ENCODE measurements at regions not wholly inside any gene's neighbourhood (a gene's known extent, or its start where the extent isn't known, plus 50 kb on each side); places are given as distances from the start of the nearest gene placed in this dataset.

GRCh38 chr6:129929433-129929832 is 68.3 kb upstream of the TMEM244 start:
- H3K27me3 Mint-ChIP-seq: no peaks in the 10 kb centered on the region
- Histone ChIP-seq H3K36me3 (ENCODE audit: control insufficient read depth, insufficient read depth, low read length) (no peaks in the 10 kb centered on the region), H3K9me3 (ENCODE audit: control insufficient read depth in 2 of 2, low read length in 2 of 2) (no peaks in the 10 kb centered on the region), H3K4me3 (ENCODE audit: low read depth, low read length) (no peak overlapping the region), H3K27me3 (ENCODE audit: control insufficient read depth, insufficient read depth, low read length) (no peaks in the 10 kb centered on the region), H3K27ac (ENCODE audit: insufficient read depth, low read length, poor library complexity, severe bottlenecking) (no peak overlapping the region), H3K4me1 (ENCODE audit: control insufficient read depth, insufficient read depth, low read length, poor library complexity, severe bottlenecking) (no peaks in the 10 kb centered on the region)
- H3K9me3 Mint-ChIP-seq: no peaks in the 10 kb centered on the region
- DNase-seq (no peak), ATAC-seq (ENCODE audit: low read depth in 2 of 2) (no peak)
- no peak overlapping the region for H3K27ac Mint-ChIP-seq
- H3K36me3 Mint-ChIP-seq: no peaks in the 10 kb centered on the region
- H3K4me3 Mint-ChIP-seq: no peak overlapping the region
- H3K4me1 Mint-ChIP-seq: no peaks in the 10 kb centered on the region

GRCh38 chr6:129923530-129924250 is 62.6 kb upstream of the TMEM244 start:
- ATAC-seq (ENCODE audit: low read depth in 2 of 2) (no peak), DNase-seq (no peak)
- no peaks in the 10 kb centered on the region for H3K4me1 Mint-ChIP-seq
- Histone ChIP-seq H3K9me3 (ENCODE audit: control insufficient read depth in 2 of 2, low read length in 2 of 2) (no peaks in the 10 kb centered on the region), H3K27me3 (ENCODE audit: control insufficient read depth, insufficient read depth, low read length) (no peaks in the 10 kb centered on the region), H3K4me1 (ENCODE audit: control insufficient read depth, insufficient read depth, low read length, poor library complexity, severe bottlenecking) (no peaks in the 10 kb centered on the region), H3K4me3 (ENCODE audit: low read depth, low read length) (no peak overlapping the region), H3K36me3 (ENCODE audit: control insufficient read depth, insufficient read depth, low read length) (no peaks in the 10 kb centered on the region), H3K27ac (ENCODE audit: insufficient read depth, low read length, poor library complexity, severe bottlenecking) (no peak overlapping the region)
- no peaks in the 10 kb centered on the region for H3K9me3 Mint-ChIP-seq
- H3K27me3 Mint-ChIP-seq: no peaks in the 10 kb centered on the region
- no peak overlapping the region for H3K27ac Mint-ChIP-seq
- no peaks in the 10 kb centered on the region for H3K36me3 Mint-ChIP-seq
- no peak overlapping the region for H3K4me3 Mint-ChIP-seq

- Histone ChIP-seq H3K4me1 (ENCODE audit: control insufficient read depth, insufficient read depth, low read length, poor library complexity, severe bottlenecking) (no peaks in the 10 kb centered on the region), H3K4me3 (ENCODE audit: low read depth, low read length) (no peak overlapping the region), H3K36me3 (ENCODE audit: control insufficient read depth, insufficient read depth, low read length) (no peaks in the 10 kb centered on the region), H3K9me3 (ENCODE audit: control insufficient read depth in 2 of 2, low read length in 2 of 2) (no peaks in the 10 kb centered on the region), H3K27ac (ENCODE audit: insufficient read depth, low read length, poor library complexity, severe bottlenecking) (no peak overlapping the region), H3K27me3 (ENCODE audit: control insufficient read depth, insufficient read depth, low read length) (no peaks in the 10 kb centered on the region)
- no peak overlapping the region for H3K4me3 Mint-ChIP-seq
- no peak for ATAC-seq (ENCODE audit: low read depth in 2 of 2)
- no peak overlapping the region for H3K27ac Mint-ChIP-seq
- no peaks in the 10 kb centered on the region for H3K9me3 Mint-ChIP-seq
- DNase-seq: no peak
- H3K36me3 Mint-ChIP-seq: no peaks in the 10 kb centered on the region
- H3K27me3 Mint-ChIP-seq: no peaks in the 10 kb centered on the region
- no peaks in the 10 kb centered on the region for H3K4me1 Mint-ChIP-seq
Observed at GRCh38 chr6:129921169-129921817, 60.2 kb upstream of the TMEM244 start.

- Histone ChIP-seq H3K4me3 (ENCODE audit: low read depth, low read length) (no peak overlapping the region), H3K4me1 (ENCODE audit: control insufficient read depth, insufficient read depth, low read length, poor library complexity, severe bottlenecking) (no peaks in the 10 kb centered on the region), H3K9me3 (ENCODE audit: control insufficient read depth in 2 of 2, low read length in 2 of 2) (no peaks in the 10 kb centered on the region), H3K27me3 (ENCODE audit: control insufficient read depth, insufficient read depth, low read length) (no peaks in the 10 kb centered on the region), H3K36me3 (ENCODE audit: control insufficient read depth, insufficient read depth, low read length) (no peaks in the 10 kb centered on the region), H3K27ac (ENCODE audit: insufficient read depth, low read length, poor library complexity, severe bottlenecking) (no peak overlapping the region)
- Mint-ChIP-seq H3K27ac (no peak overlapping the region), H3K4me3 (no peak overlapping the region), H3K4me1 (no peaks in the 10 kb centered on the region), H3K27me3 (no peaks in the 10 kb centered on the region), H3K36me3 (no peaks in the 10 kb centered on the region), H3K9me3 (peaks cover 0 to 2% (median 0%) of the 10 kb centered on the region in 7 donors)
- DNase-seq: no peak
- ATAC-seq (ENCODE audit: low read depth in 2 of 2): no peak
Observed at GRCh38 chr6:129920103-129920798, 59.1 kb upstream of the TMEM244 start.

GRCh38 chr6:129911732-129912131 is 50.6 kb upstream of the TMEM244 start:
- peaks cover 0 to 2% (median 0%) of the 10 kb centered on the region in 7 donors for H3K9me3 Mint-ChIP-seq
- H3K4me1 Mint-ChIP-seq: peaks cover 1 to 5% (median 5%) of the 10 kb centered on the region in 4 donors
- H3K27me3 Mint-ChIP-seq: no peaks in the 10 kb centered on the region
- Histone ChIP-seq H3K27me3 (ENCODE audit: control insufficient read depth, insufficient read depth, low read length) (no peaks in the 10 kb centered on the region), H3K9me3 (ENCODE audit: control insufficient read depth in 2 of 2, low read length in 2 of 2) (no peaks in the 10 kb centered on the region), H3K36me3 (ENCODE audit: control insufficient read depth, insufficient read depth, low read length) (no peaks in the 10 kb centered on the region), H3K4me1 (ENCODE audit: control insufficient read depth, insufficient read depth, low read length, poor library complexity, severe bottlenecking) (peaks cover 3% of the 10 kb centered on the region), H3K27ac (ENCODE audit: insufficient read depth, low read length, poor library complexity, severe bottlenecking) (no peak overlapping the region), H3K4me3 (ENCODE audit: low read depth, low read length) (no peak overlapping the region)
- no peak for DNase-seq
- no peaks in the 10 kb centered on the region for H3K36me3 Mint-ChIP-seq
- no peak for ATAC-seq (ENCODE audit: low read depth in 2 of 2)
- no peak overlapping the region for H3K27ac Mint-ChIP-seq
- no peak overlapping the region for H3K4me3 Mint-ChIP-seq
